SKM-1 treated with dmso at 0.1 percent for 144 hours (cell line): ENCODE measurements at regions not wholly inside any gene's neighbourhood (a gene's known extent, or its start where the extent isn't known, plus 50 kb on each side); places are given as distances from the start of the nearest gene placed in this dataset.
"Not testable (repeated sequence)": the region's sequence is repeated elsewhere in the genome, so short reads cannot be mapped to it uniquely, and the experiment has no call there.

Experiments used
- DNase-seq: peaks from one replicate; lab custom pipeline; 2025; ENCODE audit not compliant: unreplicated experiment; lab: John Stamatoyannopoulos, UW

- no peak for DNase-seq
Observed at GRCh38 chr13:61144301-61144700, 271.3 kb downstream of the PCDH20 start.

GRCh38 chr13:61142506-61142905 lies 273.1 kb downstream of the PCDH20 start:
- DNase-seq: no peak

GRCh38 chr13:61138857-61139256 lies 276.8 kb downstream of the PCDH20 start:
- DNase-seq: peak; percentile 12

- DNase-seq: no peak
Observed at GRCh38 chr13:61136515-61136914, 279.1 kb downstream of the PCDH20 start.

- no peak for DNase-seq
Observed at GRCh38 chr13:61136093-61136492, 279.6 kb downstream of the PCDH20 start.

GRCh38 chr13:61135583-61135982 lies 280.1 kb downstream of the PCDH20 start:
- no peak for DNase-seq

GRCh38 chr13:61128850-61129645 lies 286.6 kb downstream of the PCDH20 start:
- no peak for DNase-seq

- DNase-seq: no peak
Observed at GRCh38 chr13:61123538-61124289, 291.9 kb downstream of the PCDH20 start.

GRCh38 chr13:61113140-61113658 lies 302.4 kb downstream of the PCDH20 start:
- no peak for DNase-seq

- DNase-seq: no peak
Observed at GRCh38 chr13:61111529-61111928, 304.1 kb downstream of the PCDH20 start.

GRCh38 chr13:61110732-61111131 lies 304.9 kb downstream of the PCDH20 start:
- DNase-seq: no peak

- no peak for DNase-seq
Observed at GRCh38 chr13:61109741-61110140, 305.9 kb downstream of the PCDH20 start.

GRCh38 chr13:61107989-61108388 lies 307.7 kb downstream of the PCDH20 start:
- DNase-seq: no peak

- DNase-seq: no peak
Observed at GRCh38 chr13:61095885-61096284, 319.8 kb downstream of the PCDH20 start.

GRCh38 chr13:61094865-61095264 lies 320.8 kb downstream of the PCDH20 start:
- DNase-seq: no peak

- DNase-seq: not testable (repeated sequence)
Observed at GRCh38 chr13:61089894-61090293, 325.8 kb downstream of the PCDH20 start.

- DNase-seq: no peak
Observed at GRCh38 chr13:61086087-61086486, 329.6 kb downstream of the PCDH20 start.

- DNase-seq: no peak
Observed at GRCh38 chr13:61084988-61085387, 330.7 kb downstream of the PCDH20 start.

GRCh38 chr13:61078976-61079770 lies 336.5 kb downstream of the PCDH20 start:
- no peak for DNase-seq

GRCh38 chr13:61052175-61052574 lies 363.5 kb downstream of the PCDH20 start:
- DNase-seq: peak; percentile 37

GRCh38 chr13:61045251-61045650 lies 370.4 kb downstream of the PCDH20 start:
- DNase-seq: no peak
